OCI-LY7 (cell line): ENCODE measurements at regions not wholly inside any gene's neighbourhood (a gene's known extent, or its start where the extent isn't known, plus 50 kb on each side); places are given as distances from the start of the nearest gene placed in this dataset.

Source experiments
- BruUV-seq: library from RNA; stranded (reverse); fragments of 400-500 nt; replicated peaks from 2 replicates; lab custom pipeline; 2021; lab: Mats Ljungman, UMichigan
- CTCF ChIA-PET: fragments of 300-600 bp; sonication (Branson Sonifier 250); formaldehyde crosslinking; loops from one replicate; lab custom pipeline; 2022; ENCODE audit warnings: antibody characterized with exemption; ENCODE audit not compliant: unreplicated experiment; lab: Charles Lee
- POLR2A ChIA-PET: fragments of 300-600 bp; sonication (Branson Sonifier 250); formaldehyde crosslinking; loops from one replicate; lab custom pipeline; 2022; ENCODE audit warnings: antibody characterized with exemption; lab: Charles Lee
- DNase-seq: peaks from one replicate; pipeline ENCODE4 v3.0.0-alpha.2; 2015; ENCODE audit warnings: low spot score
- H2AFZ ChIP-seq: fragments of 200-600 bp; sonication (generic), shearing (Covaris generic); 2 replicates; pipeline ENCODE4 v1.6.1; 2014; ENCODE audit warnings: mild to moderate bottlenecking, antibody characterized with exemption, low read length, moderate library complexity
- H3K27ac ChIP-seq: fragments of 200-600 bp; sonication (generic); 2 replicates; pipeline ENCODE4 v1.5.1; 2014; ENCODE audit warnings: mixed run types, low read depth, mild to moderate bottlenecking, moderate library complexity, low read length, inconsistent platforms; ENCODE audit not compliant: poor library complexity, severe bottlenecking
- H3K36me3 ChIP-seq: fragments of 200-600 bp; sonication (generic); 2 replicates; pipeline ENCODE4 v1.6.1; 2014; ENCODE audit warnings: mild to moderate bottlenecking, antibody characterized with exemption, low read length, moderate library complexity, mixed read lengths; ENCODE audit not compliant: insufficient read depth
- H3K4me1 ChIP-seq: fragments of 200-600 bp; sonication (generic); 2 replicates; pipeline ENCODE4 v1.5.1; 2014; ENCODE audit warnings: mild to moderate bottlenecking, low read length; ENCODE audit not compliant: insufficient read depth, poor library complexity, severe bottlenecking
- H3K4me2 ChIP-seq: fragments of 200-600 bp; sonication (generic); 2 replicates; pipeline ENCODE4 v1.6.1; 2014; ENCODE audit warnings: mild to moderate bottlenecking, low read length
- H3K4me3 ChIP-seq: fragments of 200-600 bp; sonication (generic); 2 replicates; pipeline ENCODE4 v1.5.1; 2014; ENCODE audit warnings: mild to moderate bottlenecking, low read depth, low read length; ENCODE audit not compliant: poor library complexity, severe bottlenecking
- H3K79me2 ChIP-seq: fragments of 200-600 bp; sonication (generic); 2 replicates; pipeline ENCODE4 v1.6.1; 2016; ENCODE audit warnings: low read depth, mild to moderate bottlenecking, low read length, moderate library complexity, mixed read lengths; ENCODE audit not compliant: insufficient read depth
- H3K9me2 ChIP-seq: fragments of 200-600 bp; sonication (generic); 2 replicates; pipeline ENCODE4 v1.6.1; 2016; ENCODE audit warnings: mild to moderate bottlenecking, low read length, mixed read lengths; ENCODE audit not compliant: insufficient read depth
- H3K9me3 ChIP-seq: fragments of 200-600 bp; sonication (generic); 2 replicates; pipeline ENCODE4 v1.6.1; 2014; ENCODE audit warnings: mild to moderate bottlenecking, mixed run types, low read length, mixed read lengths
- H4K20me1 ChIP-seq: fragments of 200-600 bp; sonication (generic); 2 replicates; pipeline ENCODE4 v1.6.1; 2014; ENCODE audit warnings: mild to moderate bottlenecking, antibody characterized with exemption, low read length, moderate library complexity, mixed read lengths; ENCODE audit not compliant: insufficient read depth
- EZH2phosphoT487 ChIP-seq: fragments of 200-600 bp; sonication (generic); IDR thresholded peaks from 2 replicates; pipeline ENCODE4 v1.6.1; 2018; ENCODE audit warnings: low read depth, borderline replicate concordance, mild to moderate bottlenecking, mixed run types, antibody characterized with exemption, low read length, moderate library complexity, mixed read lengths
- intact Hi-C: fragments of 100-400 bp; cut with micrococcal nuclease; formaldehyde crosslinking; loops from one replicate; pipeline ENCODE4 v1.10.0; 2022; ENCODE audit not compliant: unreplicated experiment
- TF ChIP-seq, protein P1 (sequence below): fragments of 200-600 bp; sonication (generic); conservative IDR thresholded peaks from 2 replicates; pipeline ENCODE4 v1.5.1; 2014; ENCODE audit warnings: mild to moderate bottlenecking, antibody characterized with exemption, low read length, moderate library complexity, mixed read lengths

DNA sequence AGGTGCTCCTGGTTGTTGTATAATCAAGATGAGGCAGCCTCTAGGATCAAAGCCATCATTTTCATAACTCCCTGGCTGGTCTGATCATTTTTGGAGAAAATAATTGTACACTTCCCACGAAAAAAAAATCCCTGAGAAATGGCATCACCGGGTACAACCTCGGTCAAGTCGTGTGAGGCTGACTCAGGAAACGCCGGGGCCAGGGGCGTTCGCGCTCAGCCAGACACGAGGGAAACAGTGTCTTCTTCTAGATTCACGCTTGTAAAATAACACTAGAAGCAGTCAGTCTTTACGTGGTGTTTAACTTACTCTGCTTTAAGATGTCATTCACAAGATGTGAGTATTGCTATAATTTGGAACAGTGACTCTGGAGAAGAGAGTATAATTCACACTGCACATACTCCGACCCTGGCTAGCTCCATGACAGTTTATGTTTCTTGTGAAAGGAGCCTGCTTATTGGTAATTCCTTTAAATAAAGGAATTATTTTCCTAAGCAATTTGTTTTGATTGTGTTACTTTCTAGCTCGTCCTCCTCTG lies 109.0 kb upstream of the SOX1 start:
- no peak for TF ChIP-seq EZH2phosphoT487
- TF ChIP-seq, protein P1, sequence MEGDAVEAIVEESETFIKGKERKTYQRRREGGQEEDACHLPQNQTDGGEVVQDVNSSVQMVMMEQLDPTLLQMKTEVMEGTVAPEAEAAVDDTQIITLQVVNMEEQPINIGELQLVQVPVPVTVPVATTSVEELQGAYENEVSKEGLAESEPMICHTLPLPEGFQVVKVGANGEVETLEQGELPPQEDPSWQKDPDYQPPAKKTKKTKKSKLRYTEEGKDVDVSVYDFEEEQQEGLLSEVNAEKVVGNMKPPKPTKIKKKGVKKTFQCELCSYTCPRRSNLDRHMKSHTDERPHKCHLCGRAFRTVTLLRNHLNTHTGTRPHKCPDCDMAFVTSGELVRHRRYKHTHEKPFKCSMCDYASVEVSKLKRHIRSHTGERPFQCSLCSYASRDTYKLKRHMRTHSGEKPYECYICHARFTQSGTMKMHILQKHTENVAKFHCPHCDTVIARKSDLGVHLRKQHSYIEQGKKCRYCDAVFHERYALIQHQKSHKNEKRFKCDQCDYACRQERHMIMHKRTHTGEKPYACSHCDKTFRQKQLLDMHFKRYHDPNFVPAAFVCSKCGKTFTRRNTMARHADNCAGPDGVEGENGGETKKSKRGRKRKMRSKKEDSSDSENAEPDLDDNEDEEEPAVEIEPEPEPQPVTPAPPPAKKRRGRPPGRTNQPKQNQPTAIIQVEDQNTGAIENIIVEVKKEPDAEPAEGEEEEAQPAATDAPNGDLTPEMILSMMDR: no peak
- Histone ChIP-seq H3K36me3 (no peaks in the 10 kb centered on the region), H4K20me1 (no peaks in the 10 kb centered on the region), H3K4me1 (no peaks in the 10 kb centered on the region), H3K4me3 (no peak overlapping the region), H3K27ac (no peak overlapping the region), H3K79me2 (no peaks in the 10 kb centered on the region), H3K9me3 (no peaks in the 10 kb centered on the region), H3K4me2 (no peak overlapping the region), H2AFZ (no peak overlapping the region), H3K9me2 (no peaks in the 10 kb centered on the region)
- BruUV-seq: no TSS peak
- POLR2A ChIA-PET: no interaction called here
- CTCF ChIA-PET: no interaction called here
- intact Hi-C loops: no loop called here
- no peak for DNase-seq

DNA sequence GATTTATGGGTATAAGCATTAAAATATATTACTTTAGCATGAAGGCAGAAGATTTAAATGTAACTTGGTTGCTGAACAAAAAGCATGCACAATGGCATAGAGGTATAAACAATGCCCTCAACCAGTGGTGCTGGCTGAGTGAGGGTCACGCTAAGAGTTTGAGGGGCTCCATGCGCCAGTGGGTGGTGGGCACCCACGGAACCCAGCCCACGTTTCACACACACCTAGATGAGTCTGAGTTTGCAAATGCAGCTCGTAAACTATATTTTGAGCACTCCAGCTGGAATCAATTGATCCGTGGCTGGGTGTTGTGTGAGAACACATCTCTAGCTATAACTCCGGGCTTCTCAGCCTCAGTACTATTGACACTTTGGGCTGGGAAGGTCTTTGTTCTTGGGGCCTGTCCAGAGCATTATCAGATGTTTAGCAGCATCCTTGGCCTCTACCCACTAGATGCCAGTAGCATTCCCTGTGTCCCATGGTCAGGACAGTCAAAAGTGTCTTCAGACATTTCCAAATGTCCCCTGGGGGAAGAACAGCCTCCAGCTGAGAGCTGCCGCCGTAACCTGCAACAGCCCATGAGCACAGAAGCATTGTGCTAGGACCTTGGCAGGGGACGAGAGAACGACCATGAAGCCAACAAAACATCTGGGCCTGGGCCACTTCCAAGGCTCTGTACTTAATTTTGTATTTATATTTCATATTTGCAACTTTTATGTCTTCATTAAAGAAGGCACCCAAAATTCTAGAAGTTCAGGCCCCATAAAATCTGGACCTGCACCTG lies 108.1 kb upstream of the SOX1 start:
- no TSS peak for BruUV-seq
- H3K4me3 ChIP-seq: no peak overlapping the region
- POLR2A ChIA-PET: no interaction called here
- H3K27ac ChIP-seq: no peak overlapping the region
- no peaks in the 10 kb centered on the region for H3K9me3 ChIP-seq
- no peaks in the 10 kb centered on the region for H3K36me3 ChIP-seq
- no peaks in the 10 kb centered on the region for H3K4me1 ChIP-seq
- no peaks in the 10 kb centered on the region for H3K9me2 ChIP-seq
- TF ChIP-seq, protein P1: no peak
- no peak for TF ChIP-seq EZH2phosphoT487
- no peak overlapping the region for H2AFZ ChIP-seq
- H3K79me2 ChIP-seq: no peaks in the 10 kb centered on the region
- no peak for DNase-seq
- intact Hi-C loops: no loop called here
- CTCF ChIA-PET: no interaction called here
- no peaks in the 10 kb centered on the region for H4K20me1 ChIP-seq
- no peak overlapping the region for H3K4me2 ChIP-seq

DNA sequence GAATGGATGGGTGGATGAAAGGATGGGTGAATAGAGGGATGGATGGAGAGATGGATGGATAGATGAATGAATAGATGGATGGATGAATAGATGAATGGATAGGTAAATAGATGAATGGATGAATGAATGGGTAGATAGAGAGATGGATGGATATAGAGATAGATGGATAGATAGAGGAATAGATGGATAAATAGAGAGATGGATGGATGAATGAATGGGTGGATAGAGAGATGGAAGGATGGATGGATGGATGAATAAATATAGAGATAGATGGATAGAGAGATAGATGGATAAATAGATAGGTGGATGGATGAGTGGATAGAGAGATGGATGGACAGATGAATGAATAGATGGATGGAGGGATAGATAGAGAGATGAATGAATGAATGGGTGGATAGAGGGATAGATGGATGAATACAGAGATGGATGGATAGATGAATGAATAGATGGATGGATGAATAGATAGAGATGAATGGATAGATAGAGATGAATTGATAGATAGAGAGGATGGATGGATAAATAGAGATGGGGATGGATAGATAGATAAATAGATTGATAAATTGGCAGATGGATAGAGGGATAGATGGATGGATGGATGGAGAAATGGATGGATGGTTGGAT lies 106.7 kb upstream of the SOX1 start:
- no peaks in the 10 kb centered on the region for H3K9me2 ChIP-seq
- TF ChIP-seq, protein P1: no peak
- TF ChIP-seq EZH2phosphoT487: no peak
- no peaks in the 10 kb centered on the region for H3K79me2 ChIP-seq
- H4K20me1 ChIP-seq: no peaks in the 10 kb centered on the region
- H3K4me2 ChIP-seq: no peak overlapping the region
- DNase-seq: no peak
- no peak overlapping the region for H3K4me3 ChIP-seq
- H3K27ac ChIP-seq: no peak overlapping the region
- POLR2A ChIA-PET: no interaction called here
- intact Hi-C loops: no loop called here
- no peaks in the 10 kb centered on the region for H3K4me1 ChIP-seq
- no peak overlapping the region for H2AFZ ChIP-seq
- no peaks in the 10 kb centered on the region for H3K9me3 ChIP-seq
- CTCF ChIA-PET: no interaction called here
- BruUV-seq: no TSS peak
- no peaks in the 10 kb centered on the region for H3K36me3 ChIP-seq
